Liver (tissue), 3 donors: ENCODE measurements at regions not wholly inside any gene's neighbourhood (a gene's known extent, or its start where the extent isn't known, plus 50 kb on each side); places are given as distances from the start of the nearest gene placed in this dataset.

Experiments
- CTCF ChIP-seq: fragments of 150-350 bp; IDR thresholded peaks from 2 replicates; pipeline ENCODE4 v1.5.1; 2017; ENCODE audit warnings: improper control_type of control experiment, low read depth, low read length; ENCODE audit not compliant: missing input control
- GABPA ChIP-seq, 2 donors: IDR thresholded peaks in 1 of 2; conservative IDR thresholded peaks in 1 of 2; 2 replicates each; pipeline ENCODE4 v1.6.1; 2016; ENCODE audit warnings: antibody characterized with exemption in 2 of 2, mild to moderate bottlenecking in 1 of 2, moderate library complexity in 1 of 2
- RAD21 ChIP-seq, 2 donors: IDR thresholded peaks; 2 replicates each; pipeline ENCODE4 v1.6.1; 2016; ENCODE audit warnings: antibody characterized with exemption in 2 of 2, mild to moderate bottlenecking in 2 of 2
- RXRA ChIP-seq, 2 donors: IDR thresholded peaks; 2 replicates each; pipeline ENCODE4 v1.6.1; 2017 to 2018; ENCODE audit warnings: antibody characterized with exemption in 2 of 2, mild to moderate bottlenecking in 1 of 2
- ZBTB33 ChIP-seq: IDR thresholded peaks from 2 replicates; pipeline ENCODE4 v1.6.1; 2016; ENCODE audit warnings: antibody characterized with exemption
- donor health status: healthy.
- donor health status: healthy.

- TF ChIP-seq CTCF (no peak), RAD21 (IDR thresholded peaks at IDR 0.05) (no peak), ZBTB33 (no peak), GABPA (IDR thresholded peaks at IDR 0.05 in 1 of 2, conservative IDR thresholded peaks at IDR 0.05 in 1 of 2) (no peak), RXRA (IDR thresholded peaks at IDR 0.05) (no peak)
These were observed 237.3 kb downstream of the CALCRL start for GRCh38 chr2:187210726-187211125.
